ENCODE measurements at regions not wholly inside any gene's neighbourhood (a gene's known extent, or its start where the extent isn't known, plus 50 kb on each side); places are given as distances from the start of the nearest gene placed in this dataset.
A peak's percentile ranks its signal among the peaks of the same experiment; 100 is the strongest.

- no peaks in the 10 kb centered on the region for H3K9me2 ChIP-seq (replicated peaks; ENCODE audit: low read length)
- ChIA-PET CTCF (no interaction called here), POLR2A (ENCODE audit: unreplicated experiment) (interaction anchor here (0.7 kb wide), 1 partner anchor 289 kb away, joined by 4 read pairs; no protein-coding TSS in a partner anchor)
- TF ChIP-seq CTCF (conservative IDR thresholded peaks at IDR 0.05; ENCODE audit: low read depth, low read length) (no peak), EZH2 (IDR thresholded peaks at IDR 0.05; ENCODE audit: low read length, unreplicated experiment) (no peak), EZH2phosphoT487 (IDR thresholded peaks at IDR 0.05; ENCODE audit: borderline replicate concordance, low read length) (no peak)
- peak overlapping the region; percentile 61 for H3K4me3 ChIP-seq (ENCODE audit: low read length)
- H2AFZ ChIP-seq (ENCODE audit: low read length): peak overlapping the region; percentile 27; the same call in 1 of the 2 replicates
- DNase-seq (no peak), ATAC-seq (no peak)
- H3K36me3 ChIP-seq (ENCODE audit: low read depth, low read length): no peaks in the 10 kb centered on the region
- H3K9ac ChIP-seq (ENCODE audit: low read length): peak overlapping the region; percentile 8; the same call in 1 of the 2 replicates
- H4K20me1 ChIP-seq (ENCODE audit: low read length): no peaks in the 10 kb centered on the region
- no peaks in the 10 kb centered on the region for H3K9me3 ChIP-seq (ENCODE audit: low read length)
- peak overlapping the region; percentile 87 for H3K4me2 ChIP-seq (ENCODE audit: low read length)
- H3K4me1 ChIP-seq (ENCODE audit: insufficient read depth, low read length): peaks cover 40% of the 10 kb centered on the region
- H3K27ac ChIP-seq (ENCODE audit: low read length): peak overlapping the region; percentile 97
- H3F3A ChIP-seq (ENCODE audit: low read length, unreplicated experiment): peaks cover 7% of the 10 kb centered on the region
- intact Hi-C loops (cut with micrococcal nuclease): no loop called here
- no peaks in the 10 kb centered on the region for H3K79me2 ChIP-seq (ENCODE audit: low read length)
- no peaks in the 10 kb centered on the region for H3K27me3 ChIP-seq (ENCODE audit: low read length)
- TSS peak; percentile 42 for BruUV-seq (replicated peaks)
Measured at GRCh38 chr12:74889073-74889472, 320.6 kb downstream of the KCNC2 start.

- Histone ChIP-seq H3K27me3 (ENCODE audit: low read length) (no peaks in the 10 kb centered on the region), H3K27ac (ENCODE audit: low read length) (peak overlapping the region; percentile 97), H3K9me3 (ENCODE audit: low read length) (no peaks in the 10 kb centered on the region), H3K4me1 (ENCODE audit: insufficient read depth, low read length) (peaks cover 40% of the 10 kb centered on the region), H3K4me3 (ENCODE audit: low read length) (peak overlapping the region; percentile 61), H3K9me2 (replicated peaks; ENCODE audit: low read length) (no peaks in the 10 kb centered on the region), H3K79me2 (ENCODE audit: low read length) (no peaks in the 10 kb centered on the region), H4K20me1 (ENCODE audit: low read length) (no peaks in the 10 kb centered on the region), H3K9ac (ENCODE audit: low read length) (peak overlapping the region; percentile 68), H2AFZ (ENCODE audit: low read length) (peak overlapping the region; percentile 27), H3K4me2 (ENCODE audit: low read length) (peak overlapping the region; percentile 87), H3K36me3 (ENCODE audit: low read depth, low read length) (no peaks in the 10 kb centered on the region), H3F3A (ENCODE audit: low read length, unreplicated experiment) (peaks cover 7% of the 10 kb centered on the region)
- TF ChIP-seq CTCF (conservative IDR thresholded peaks at IDR 0.05; ENCODE audit: low read depth, low read length): no peak
- TF ChIP-seq EZH2phosphoT487 (IDR thresholded peaks at IDR 0.05; ENCODE audit: borderline replicate concordance, low read length): no peak
- TF ChIP-seq EZH2 (IDR thresholded peaks at IDR 0.05; ENCODE audit: low read length, unreplicated experiment): no peak
- peak; percentile 86 for DNase-seq
- intact Hi-C loops (cut with micrococcal nuclease): loop anchor here (2.0 kb wide), 1 partner anchor 27 kb away; no protein-coding TSS in a partner anchor
- ATAC-seq: peak; percentile 74
- BruUV-seq (replicated peaks): no TSS peak
- CTCF ChIA-PET: no interaction called here
- POLR2A ChIA-PET (ENCODE audit: unreplicated experiment): interaction anchor here (0.6 to 0.7 kb wide), 2 partner anchors 289 to 493 kb away, joined by 3 to 4 read pairs; no protein-coding TSS in a partner anchor
Measured at GRCh38 chr12:74889563-74890236, 319.9 kb downstream of the KCNC2 start.

- Histone ChIP-seq H3F3A (ENCODE audit: low read length, unreplicated experiment) (peaks cover 7% of the 10 kb centered on the region), H3K79me2 (ENCODE audit: low read length) (no peaks in the 10 kb centered on the region), H3K4me1 (ENCODE audit: insufficient read depth, low read length) (peaks cover 40% of the 10 kb centered on the region), H3K9me2 (replicated peaks; ENCODE audit: low read length) (no peaks in the 10 kb centered on the region), H3K27me3 (ENCODE audit: low read length) (no peaks in the 10 kb centered on the region), H3K4me3 (ENCODE audit: low read length) (peak overlapping the region; percentile 61), H3K36me3 (ENCODE audit: low read depth, low read length) (no peaks in the 10 kb centered on the region), H3K4me2 (ENCODE audit: low read length) (peak overlapping the region; percentile 87), H2AFZ (ENCODE audit: low read length) (peak overlapping the region; percentile 27), H3K27ac (ENCODE audit: low read length) (peak overlapping the region; percentile 97), H4K20me1 (ENCODE audit: low read length) (no peaks in the 10 kb centered on the region), H3K9me3 (ENCODE audit: low read length) (no peaks in the 10 kb centered on the region), H3K9ac (ENCODE audit: low read length) (peak overlapping the region; percentile 68)
- ChIA-PET POLR2A (ENCODE audit: unreplicated experiment) (interaction anchor here (0.6 kb wide), 1 partner anchor 494 kb away, joined by 3 read pairs; no protein-coding TSS in a partner anchor), CTCF (no interaction called here)
- BruUV-seq (replicated peaks): no TSS peak
- intact Hi-C loops (cut with micrococcal nuclease): loop anchor here (2.0 kb wide), 1 partner anchor 27 kb away; no protein-coding TSS in a partner anchor
- no peak for TF ChIP-seq EZH2 (IDR thresholded peaks at IDR 0.05; ENCODE audit: low read length, unreplicated experiment)
- TF ChIP-seq EZH2phosphoT487 (IDR thresholded peaks at IDR 0.05; ENCODE audit: borderline replicate concordance, low read length): no peak
- TF ChIP-seq CTCF (conservative IDR thresholded peaks at IDR 0.05; ENCODE audit: low read depth, low read length): no peak
- peak; percentile 95 for DNase-seq
- peak; percentile 94 for ATAC-seq
Measured at GRCh38 chr12:74890237-74890599, 319.4 kb downstream of the KCNC2 start.

Data from PC-3 (cell line).